ENCODE measurements at regions not wholly inside any gene's neighbourhood (a gene's known extent, or its start where the extent isn't known, plus 50 kb on each side); places are given as distances from the start of the nearest gene placed in this dataset.
"Not testable (repeated sequence)": the region's sequence is repeated elsewhere in the genome, so short reads cannot be mapped to it uniquely, and the experiment has no call there.

DNA sequence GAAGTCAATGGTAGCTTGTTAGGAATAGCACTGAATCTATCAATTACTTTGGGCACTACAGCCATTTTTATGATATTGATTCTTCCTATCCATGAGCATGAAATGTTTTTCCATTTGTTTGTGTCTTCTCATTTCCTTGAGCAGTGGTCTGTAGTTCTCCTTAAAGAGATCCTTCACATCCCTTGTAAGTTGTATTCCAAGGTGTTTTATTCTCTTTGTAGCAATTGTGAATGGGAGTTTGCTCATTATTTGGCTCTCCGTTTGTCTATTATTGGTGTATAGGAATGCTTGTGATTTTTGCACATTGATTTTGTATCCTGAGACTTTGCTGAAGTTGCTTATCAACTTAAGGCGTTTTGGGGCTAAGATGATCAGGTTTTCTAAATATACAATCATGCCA, 139.0 kb upstream of the TRPM3 start:
- TF ChIP-seq, protein P1, sequence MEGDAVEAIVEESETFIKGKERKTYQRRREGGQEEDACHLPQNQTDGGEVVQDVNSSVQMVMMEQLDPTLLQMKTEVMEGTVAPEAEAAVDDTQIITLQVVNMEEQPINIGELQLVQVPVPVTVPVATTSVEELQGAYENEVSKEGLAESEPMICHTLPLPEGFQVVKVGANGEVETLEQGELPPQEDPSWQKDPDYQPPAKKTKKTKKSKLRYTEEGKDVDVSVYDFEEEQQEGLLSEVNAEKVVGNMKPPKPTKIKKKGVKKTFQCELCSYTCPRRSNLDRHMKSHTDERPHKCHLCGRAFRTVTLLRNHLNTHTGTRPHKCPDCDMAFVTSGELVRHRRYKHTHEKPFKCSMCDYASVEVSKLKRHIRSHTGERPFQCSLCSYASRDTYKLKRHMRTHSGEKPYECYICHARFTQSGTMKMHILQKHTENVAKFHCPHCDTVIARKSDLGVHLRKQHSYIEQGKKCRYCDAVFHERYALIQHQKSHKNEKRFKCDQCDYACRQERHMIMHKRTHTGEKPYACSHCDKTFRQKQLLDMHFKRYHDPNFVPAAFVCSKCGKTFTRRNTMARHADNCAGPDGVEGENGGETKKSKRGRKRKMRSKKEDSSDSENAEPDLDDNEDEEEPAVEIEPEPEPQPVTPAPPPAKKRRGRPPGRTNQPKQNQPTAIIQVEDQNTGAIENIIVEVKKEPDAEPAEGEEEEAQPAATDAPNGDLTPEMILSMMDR (IDR thresholded peaks at IDR 0.05): not testable (repeated sequence)
- TF ChIP-seq POLR2A (IDR thresholded peaks at IDR 0.05; ENCODE audit: low read length); POLR2AphosphoS2 (conservative IDR thresholded peaks at IDR 0.05; ENCODE audit: low read length); JUN (IDR thresholded peaks at IDR 0.05); ZFP36 (IDR thresholded peaks at IDR 0.05; ENCODE audit: borderline replicate concordance, partially characterized antibody); MAFK (IDR thresholded peaks at IDR 0.05; ENCODE audit: partially characterized antibody); ESRRA (IDR thresholded peaks at IDR 0.05; ENCODE audit: borderline replicate concordance, low read length); MAZ (IDR thresholded peaks at IDR 0.05; ENCODE audit: borderline replicate concordance, low read depth, low read length): not testable (repeated sequence)
- TF ChIP-seq, protein P2, sequence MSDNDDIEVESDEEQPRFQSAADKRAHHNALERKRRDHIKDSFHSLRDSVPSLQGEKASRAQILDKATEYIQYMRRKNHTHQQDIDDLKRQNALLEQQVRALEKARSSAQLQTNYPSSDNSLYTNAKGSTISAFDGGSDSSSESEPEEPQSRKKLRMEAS (IDR thresholded peaks at IDR 0.05): not testable (repeated sequence)
- TF ChIP-seq, protein P3, sequence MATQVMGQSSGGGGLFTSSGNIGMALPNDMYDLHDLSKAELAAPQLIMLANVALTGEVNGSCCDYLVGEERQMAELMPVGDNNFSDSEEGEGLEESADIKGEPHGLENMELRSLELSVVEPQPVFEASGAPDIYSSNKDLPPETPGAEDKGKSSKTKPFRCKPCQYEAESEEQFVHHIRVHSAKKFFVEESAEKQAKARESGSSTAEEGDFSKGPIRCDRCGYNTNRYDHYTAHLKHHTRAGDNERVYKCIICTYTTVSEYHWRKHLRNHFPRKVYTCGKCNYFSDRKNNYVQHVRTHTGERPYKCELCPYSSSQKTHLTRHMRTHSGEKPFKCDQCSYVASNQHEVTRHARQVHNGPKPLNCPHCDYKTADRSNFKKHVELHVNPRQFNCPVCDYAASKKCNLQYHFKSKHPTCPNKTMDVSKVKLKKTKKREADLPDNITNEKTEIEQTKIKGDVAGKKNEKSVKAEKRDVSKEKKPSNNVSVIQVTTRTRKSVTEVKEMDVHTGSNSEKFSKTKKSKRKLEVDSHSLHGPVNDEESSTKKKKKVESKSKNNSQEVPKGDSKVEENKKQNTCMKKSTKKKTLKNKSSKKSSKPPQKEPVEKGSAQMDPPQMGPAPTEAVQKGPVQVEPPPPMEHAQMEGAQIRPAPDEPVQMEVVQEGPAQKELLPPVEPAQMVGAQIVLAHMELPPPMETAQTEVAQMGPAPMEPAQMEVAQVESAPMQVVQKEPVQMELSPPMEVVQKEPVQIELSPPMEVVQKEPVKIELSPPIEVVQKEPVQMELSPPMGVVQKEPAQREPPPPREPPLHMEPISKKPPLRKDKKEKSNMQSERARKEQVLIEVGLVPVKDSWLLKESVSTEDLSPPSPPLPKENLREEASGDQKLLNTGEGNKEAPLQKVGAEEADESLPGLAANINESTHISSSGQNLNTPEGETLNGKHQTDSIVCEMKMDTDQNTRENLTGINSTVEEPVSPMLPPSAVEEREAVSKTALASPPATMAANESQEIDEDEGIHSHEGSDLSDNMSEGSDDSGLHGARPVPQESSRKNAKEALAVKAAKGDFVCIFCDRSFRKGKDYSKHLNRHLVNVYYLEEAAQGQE (IDR thresholded peaks at IDR 0.05): not testable (repeated sequence)

Measured in A549 (cell line).